Neural cell (in vitro differentiated cells): ENCODE measurements at regions not wholly inside any gene's neighbourhood (a gene's known extent, or its start where the extent isn't known, plus 50 kb on each side); places are given as distances from the start of the nearest gene placed in this dataset.

Source experiments
- CTCF ChIP-seq: fragments of 450-650 bp; IDR thresholded peaks from 2 replicates; pipeline ENCODE4 v1.5.1; 2014; ENCODE audit warnings: antibody characterized with exemption, mild to moderate bottlenecking, moderate library complexity; ENCODE audit not compliant: poor library complexity, severe bottlenecking
- EP300 ChIP-seq: fragments of 450-650 bp; conservative IDR thresholded peaks from 2 replicates; pipeline ENCODE4 v1.6.1; 2014; ENCODE audit warnings: antibody characterized with exemption, mild to moderate bottlenecking, moderate library complexity; ENCODE audit not compliant: poor library complexity, severe bottlenecking
- EZH2 ChIP-seq: fragments of 200-600, 300-800 bp; shearing (Covaris generic), sonication (generic); IDR thresholded peaks from 2 replicates; pipeline ENCODE4 v1.6.1; 2014; ENCODE audit warnings: antibody characterized with exemption, low read length, borderline replicate concordance, mild to moderate bottlenecking; ENCODE audit not compliant: insufficient read depth, poor library complexity, severe bottlenecking
- POLR2AphosphoS5 ChIP-seq: IDR thresholded peaks from 2 replicates; pipeline ENCODE4 v1.6.1; 2012
- REST ChIP-seq: IDR thresholded peaks from 2 replicates; pipeline ENCODE4 v1.6.1; 2012; ENCODE audit warnings: borderline replicate concordance
- TAF1 ChIP-seq: IDR thresholded peaks from 2 replicates; pipeline ENCODE4 v1.6.1; 2012; ENCODE audit warnings: low read depth

- no peak for TF ChIP-seq POLR2AphosphoS5
- no peak for TF ChIP-seq REST
- TF ChIP-seq CTCF = no peak
- TF ChIP-seq EZH2 = no peak
- no peak for TF ChIP-seq TAF1
- no peak for TF ChIP-seq EP300
These were observed 70.0 kb upstream of the PRSS58 start for GRCh38 chr7:142327628-142328405.
